HEK293T (cell line): ENCODE measurements at regions not wholly inside any gene's neighbourhood (a gene's known extent, or its start where the extent isn't known, plus 50 kb on each side); places are given as distances from the start of the nearest gene placed in this dataset.

Experiments
- CTCF ChIA-PET: fragments of 350-600 bp; formaldehyde crosslinking; extraction: SDS; loops from one replicate; lab custom pipeline; 2021; ENCODE audit warnings: antibody characterized with exemption, inconsistent platforms; lab: Yijun Ruan, JAX
- POLR2A ChIA-PET: fragments of 350-600 bp; formaldehyde crosslinking; extraction: SDS; loops from one replicate; lab custom pipeline; 2020; ENCODE audit warnings: antibody characterized with exemption, inconsistent platforms; lab: Yijun Ruan, JAX
- DNase-seq: peaks from one replicate; pipeline ENCODE4 v3.0.0; 2012; ENCODE audit warnings: mixed read lengths; ENCODE audit errors: extremely low spot score
- ARNT ChIP-seq: fragments of 450-650 bp; IDR thresholded peaks from 2 replicates; pipeline ENCODE4 v1.6.1; 2017; ENCODE audit warnings: mild to moderate bottlenecking
- BHLHE40 ChIP-seq: fragments of 450-650 bp; IDR thresholded peaks from 2 replicates; pipeline ENCODE4 v1.6.1; 2016; ENCODE audit warnings: mild to moderate bottlenecking, moderate library complexity, borderline replicate concordance
- CTBP1 ChIP-seq: fragments of 450-650 bp; IDR thresholded peaks from 2 replicates; pipeline ENCODE4 v1.6.1; 2016; ENCODE audit warnings: borderline replicate concordance
- ELF4 ChIP-seq: fragments of 450-650 bp; IDR thresholded peaks from 2 replicates; pipeline ENCODE4 v1.6.1; 2017; ENCODE audit warnings: antibody characterized with exemption
- FOXA1 ChIP-seq: fragments of 450-650 bp; IDR thresholded peaks from 2 replicates; pipeline ENCODE4 v1.6.1; 2016; ENCODE audit warnings: mild to moderate bottlenecking
- FOXK2 ChIP-seq: fragments of 450-650 bp; IDR thresholded peaks from 2 replicates; pipeline ENCODE4 v1.6.1; 2016; ENCODE audit warnings: mild to moderate bottlenecking
- FOXM1 ChIP-seq: fragments of 450-650 bp; IDR thresholded peaks from 2 replicates; pipeline ENCODE4 v1.6.1; 2017; ENCODE audit warnings: mild to moderate bottlenecking, borderline replicate concordance
- HDGF ChIP-seq: fragments of 450-650 bp; IDR thresholded peaks from 2 replicates; pipeline ENCODE4 v1.6.1; 2017; ENCODE audit warnings: antibody characterized with exemption, borderline replicate concordance
- L3MBTL2 ChIP-seq: fragments of 450-650 bp; conservative IDR thresholded peaks from 2 replicates; pipeline ENCODE4 v1.6.1; 2016; ENCODE audit warnings: mild to moderate bottlenecking
- LEF1 ChIP-seq: fragments of 450-650 bp; IDR thresholded peaks from 2 replicates; pipeline ENCODE4 v1.6.1; 2017; ENCODE audit warnings: mild to moderate bottlenecking, borderline replicate concordance
- NFRKB ChIP-seq: fragments of 450-650 bp; IDR thresholded peaks from 2 replicates; pipeline ENCODE4 v1.6.1; 2016; ENCODE audit warnings: mild to moderate bottlenecking, moderate library complexity
- SP1 ChIP-seq: fragments of 450-650 bp; IDR thresholded peaks from 2 replicates; pipeline ENCODE4 v1.6.1; 2017
- SUZ12 ChIP-seq: fragments of 450-650 bp; IDR thresholded peaks from 2 replicates; pipeline ENCODE4 v1.6.1; 2016; ENCODE audit warnings: mild to moderate bottlenecking
- TARDBP ChIP-seq: fragments of 450-650 bp; IDR thresholded peaks from 2 replicates; pipeline ENCODE4 v1.6.1; 2016
- ZNF384 ChIP-seq: fragments of 450-650 bp; IDR thresholded peaks from 2 replicates; pipeline ENCODE4 v1.6.1; 2016
- TF ChIP-seq, protein P1 (sequence below): fragments of 450-650 bp; IDR thresholded peaks from 2 replicates; pipeline ENCODE4 v1.6.1; 2016

DNA sequence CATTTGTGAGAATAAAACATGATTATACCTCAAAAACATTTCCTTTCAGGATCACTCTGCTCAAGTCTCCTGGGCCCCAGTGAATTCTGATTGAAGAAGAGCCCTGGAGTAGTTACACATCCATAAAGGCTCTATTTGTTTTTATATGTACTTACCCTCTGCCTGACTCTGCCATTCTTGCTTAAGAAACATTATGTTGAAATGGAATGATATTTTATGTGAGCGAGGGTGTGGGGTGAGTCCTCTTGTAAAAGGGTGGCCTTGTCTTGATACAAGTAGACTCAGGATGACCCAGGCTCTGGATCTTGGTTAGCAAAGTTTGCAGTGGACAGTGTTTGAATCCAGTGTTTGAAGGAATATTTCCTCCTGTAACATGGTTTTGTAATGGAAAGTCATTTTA is 215.4 kb upstream of the PREP start:
- ChIA-PET CTCF (no interaction called here), POLR2A (no interaction called here)
- DNase-seq: no peak
- TF ChIP-seq, protein P1, sequence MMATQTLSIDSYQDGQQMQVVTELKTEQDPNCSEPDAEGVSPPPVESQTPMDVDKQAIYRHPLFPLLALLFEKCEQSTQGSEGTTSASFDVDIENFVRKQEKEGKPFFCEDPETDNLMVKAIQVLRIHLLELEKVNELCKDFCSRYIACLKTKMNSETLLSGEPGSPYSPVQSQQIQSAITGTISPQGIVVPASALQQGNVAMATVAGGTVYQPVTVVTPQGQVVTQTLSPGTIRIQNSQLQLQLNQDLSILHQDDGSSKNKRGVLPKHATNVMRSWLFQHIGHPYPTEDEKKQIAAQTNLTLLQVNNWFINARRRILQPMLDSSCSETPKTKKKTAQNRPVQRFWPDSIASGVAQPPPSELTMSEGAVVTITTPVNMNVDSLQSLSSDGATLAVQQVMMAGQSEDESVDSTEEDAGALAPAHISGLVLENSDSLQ: no peak

DNA sequence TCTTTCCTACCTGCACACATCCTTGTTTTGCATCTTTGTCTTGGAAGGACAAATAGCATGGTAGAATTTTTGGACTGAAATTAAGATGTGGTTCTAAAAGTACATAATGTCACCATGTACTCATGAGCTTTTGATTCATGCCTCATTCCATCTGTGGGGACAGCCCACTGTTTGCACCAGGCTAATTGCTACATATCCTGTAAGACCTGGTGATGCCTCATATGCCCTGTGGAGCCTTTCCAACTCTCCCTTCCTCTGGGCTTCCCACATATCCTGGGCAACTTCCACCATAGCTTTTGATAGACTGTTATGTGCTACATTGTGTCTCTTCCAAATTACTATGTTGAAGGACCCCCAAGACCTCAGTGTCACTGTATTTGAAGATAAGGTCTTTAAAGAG is 213.6 kb upstream of the PREP start:
- TF ChIP-seq TARDBP (no peak), ELF4 (no peak)
- DNase-seq: no peak
- ChIA-PET CTCF (interaction anchor here (0.6 kb wide), 1 partner anchor 316 kb away, joined by 5 read pairs; no protein-coding TSS in a partner anchor), POLR2A (no interaction called here)

DNA sequence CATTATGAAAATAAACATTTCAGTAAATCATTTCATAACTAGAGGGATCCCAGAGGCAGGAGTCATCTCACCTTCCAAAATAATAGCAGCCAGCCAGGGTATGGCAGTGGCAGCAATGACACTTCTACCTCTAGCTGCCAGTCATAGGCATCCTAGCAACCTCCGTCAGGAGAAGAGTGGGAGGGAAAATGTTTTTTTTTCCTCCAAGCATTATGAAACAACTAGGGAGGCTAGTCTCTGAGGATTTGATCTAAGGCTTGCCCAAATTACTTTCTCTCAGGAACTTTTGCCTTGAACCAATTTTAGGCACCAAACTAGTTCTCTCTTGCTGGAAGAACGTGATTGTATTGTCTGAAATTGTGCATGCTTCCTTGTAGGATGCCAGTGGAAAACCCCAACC is 208.7 kb upstream of the PREP start:
- DNase-seq: no peak
- ChIA-PET CTCF (no interaction called here), POLR2A (no interaction called here)
- TF ChIP-seq SP1: no peak
- no peak for TF ChIP-seq FOXM1
- TF ChIP-seq ZNF384: no peak
- TF ChIP-seq, protein P1: no peak
- no peak for TF ChIP-seq FOXA1
- TF ChIP-seq CTBP1: no peak
- no peak for TF ChIP-seq BHLHE40
- TF ChIP-seq L3MBTL2: no peak
- no peak for TF ChIP-seq SUZ12
- no peak for TF ChIP-seq FOXK2
- TF ChIP-seq LEF1: no peak
- no peak for TF ChIP-seq HDGF
- TF ChIP-seq ARNT: no peak
- no peak for TF ChIP-seq TARDBP
- no peak for TF ChIP-seq NFRKB
- TF ChIP-seq ELF4: no peak

DNA sequence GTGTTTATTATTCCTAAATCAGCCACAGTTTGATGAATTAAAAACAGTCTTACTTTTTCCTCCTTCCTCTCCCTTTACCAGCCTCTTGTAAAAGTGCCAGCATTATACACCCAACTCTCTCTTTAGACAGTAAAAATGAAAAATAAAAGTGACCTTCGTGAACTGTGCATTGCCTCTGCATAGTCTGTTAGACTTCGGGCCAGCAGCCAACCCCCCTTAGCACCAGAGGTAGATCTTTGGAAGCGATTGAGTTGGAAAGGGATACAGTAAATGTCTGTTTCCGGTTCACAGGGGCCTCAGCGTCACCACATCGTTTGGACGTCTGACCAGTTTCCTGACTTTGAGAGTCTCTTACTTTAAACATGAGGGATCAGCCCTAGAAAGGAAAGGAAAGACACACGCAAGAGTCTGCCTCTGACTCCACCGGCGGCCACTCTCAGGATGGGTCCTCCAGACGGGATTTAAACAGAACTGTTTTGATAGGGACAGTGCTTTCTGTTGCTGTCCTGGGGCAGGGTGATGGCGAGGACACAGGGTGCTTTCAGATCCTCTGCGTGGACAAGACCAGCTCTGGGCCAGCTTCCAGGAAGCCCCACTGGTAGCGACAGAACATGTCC is 206.6 kb upstream of the PREP start:
- DNase-seq: no peak
- ChIA-PET POLR2A (no interaction called here), CTCF (no interaction called here)
- no peak for TF ChIP-seq LEF1
- no peak for TF ChIP-seq FOXK2
- TF ChIP-seq SP1: no peak
- no peak for TF ChIP-seq ARNT
- TF ChIP-seq, protein P1: no peak
- TF ChIP-seq TARDBP: no peak
- TF ChIP-seq ZNF384: no peak
- TF ChIP-seq BHLHE40: no peak
- no peak for TF ChIP-seq FOXM1
- no peak for TF ChIP-seq CTBP1

DNA sequence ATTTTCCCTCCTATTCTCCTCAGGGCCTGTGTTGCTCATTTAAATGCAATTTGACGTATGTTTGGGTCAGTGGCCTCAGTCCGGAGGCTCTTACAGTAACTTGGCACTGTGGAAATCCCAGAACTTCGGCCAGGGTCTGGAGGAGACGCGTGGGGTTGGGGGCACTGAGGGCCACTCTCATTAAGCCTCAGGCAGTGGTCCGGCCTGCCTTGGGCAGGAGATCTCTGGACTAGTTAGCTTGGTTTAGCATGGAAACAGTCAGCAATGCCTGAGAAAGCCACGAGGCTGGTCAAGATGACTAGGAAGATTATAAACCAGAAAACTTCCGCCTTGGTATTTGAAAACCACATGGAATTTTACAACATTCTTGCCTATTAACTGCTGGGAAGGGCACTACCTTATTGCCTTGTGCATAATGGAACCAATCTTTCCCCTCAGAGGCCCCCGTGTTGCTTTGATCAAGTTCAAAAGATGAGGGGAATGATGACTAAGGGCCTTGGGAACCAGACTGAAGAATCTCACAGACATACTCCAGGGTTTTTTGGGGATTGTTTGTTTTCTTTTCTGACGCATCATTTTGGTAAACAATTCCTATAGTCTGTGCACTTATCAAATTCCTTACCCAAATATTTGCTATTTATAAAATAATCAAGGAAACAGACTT is 206.0 kb upstream of the PREP start:
- ChIA-PET POLR2A (no interaction called here), CTCF (no interaction called here)
- DNase-seq: no peak
- TF ChIP-seq TARDBP (no peak), HDGF (no peak), ARNT (no peak), SP1 (no peak), SUZ12 (no peak), FOXM1 (no peak), ZNF384 (no peak), FOXK2 (no peak), LEF1 (no peak), ELF4 (no peak), BHLHE40 (no peak), L3MBTL2 (no peak), CTBP1 (no peak), FOXA1 (no peak), NFRKB (no peak)
- TF ChIP-seq, protein P1: no peak
